Prostate gland (tissue), 2 donors: ENCODE measurements at regions not wholly inside any gene's neighbourhood (a gene's known extent, or its start where the extent isn't known, plus 50 kb on each side); places are given as distances from the start of the nearest gene placed in this dataset.
"Not testable (repeated sequence)": the region's sequence is repeated elsewhere in the genome, so short reads cannot be mapped to it uniquely, and the experiment has no call there.

Experiments used
- POLR2A ChIP-seq: fragments of 450-650 bp; IDR thresholded peaks from one replicate; pipeline ENCODE4 v1.6.1; 2016; ENCODE audit warnings: antibody characterized with exemption, mild to moderate bottlenecking
- POLR2AphosphoS5 ChIP-seq: sonication (generic); formaldehyde crosslinking; IDR thresholded peaks from one replicate; pipeline ENCODE4 v1.6.1; 2017; ENCODE audit warnings: antibody characterized with exemption
- TF ChIP-seq, protein P1 (sequence below), 4 experiments: fragments of 200-600 bp in 2 of 4; fragments of 450-650 bp in 2 of 4; sonication (generic) in 2 of 4; IDR thresholded peaks; 1 replicate in 3 of 4; 2 replicates in 1 of 4; pipeline ENCODE4 v1.5.1; 2016 to 2019; ENCODE audit warnings: antibody characterized with exemption in 4 of 4, mild to moderate bottlenecking in 2 of 4, moderate library complexity in 2 of 4

DNA sequence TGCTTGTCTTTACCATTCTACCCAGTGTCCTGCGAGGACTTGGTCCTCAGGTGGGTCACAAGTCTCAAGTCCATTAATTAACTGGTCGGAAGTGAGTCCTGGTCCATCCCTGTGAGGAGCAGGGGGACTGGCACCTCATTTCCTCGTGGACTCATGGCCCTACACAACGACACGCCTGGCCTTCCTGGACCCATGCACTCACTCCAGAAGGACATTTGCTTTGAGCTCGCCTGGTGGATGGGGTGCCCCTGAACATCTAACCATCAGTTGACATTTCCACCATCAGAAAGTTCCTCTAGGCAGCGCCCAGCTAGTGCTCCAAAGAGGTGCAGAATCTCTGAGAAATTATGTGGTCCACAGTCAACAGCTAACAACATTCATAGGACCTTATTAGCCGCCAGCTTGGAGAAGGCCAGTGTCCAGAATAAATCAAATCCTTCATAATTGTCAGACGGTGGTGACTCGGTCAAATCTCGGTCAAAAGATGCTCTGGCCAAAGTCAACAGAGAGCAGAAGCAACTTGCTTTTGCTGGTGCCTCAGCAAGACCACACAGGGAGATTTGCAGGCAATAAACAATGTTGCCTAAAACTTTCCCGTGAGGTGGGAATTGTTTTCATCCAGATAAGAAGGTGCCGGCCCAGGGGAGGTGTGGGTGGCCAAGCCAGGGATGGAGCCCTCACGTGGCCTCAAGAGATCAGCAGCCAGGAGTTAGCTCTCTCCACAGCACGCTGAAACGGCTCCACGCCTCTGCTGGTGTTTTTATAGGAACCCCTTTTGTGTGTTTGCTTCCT, 119.9 kb upstream of the FAM20C start:
- not testable (repeated sequence) for TF ChIP-seq POLR2A, POLR2AphosphoS5
- TF ChIP-seq, protein P1, sequence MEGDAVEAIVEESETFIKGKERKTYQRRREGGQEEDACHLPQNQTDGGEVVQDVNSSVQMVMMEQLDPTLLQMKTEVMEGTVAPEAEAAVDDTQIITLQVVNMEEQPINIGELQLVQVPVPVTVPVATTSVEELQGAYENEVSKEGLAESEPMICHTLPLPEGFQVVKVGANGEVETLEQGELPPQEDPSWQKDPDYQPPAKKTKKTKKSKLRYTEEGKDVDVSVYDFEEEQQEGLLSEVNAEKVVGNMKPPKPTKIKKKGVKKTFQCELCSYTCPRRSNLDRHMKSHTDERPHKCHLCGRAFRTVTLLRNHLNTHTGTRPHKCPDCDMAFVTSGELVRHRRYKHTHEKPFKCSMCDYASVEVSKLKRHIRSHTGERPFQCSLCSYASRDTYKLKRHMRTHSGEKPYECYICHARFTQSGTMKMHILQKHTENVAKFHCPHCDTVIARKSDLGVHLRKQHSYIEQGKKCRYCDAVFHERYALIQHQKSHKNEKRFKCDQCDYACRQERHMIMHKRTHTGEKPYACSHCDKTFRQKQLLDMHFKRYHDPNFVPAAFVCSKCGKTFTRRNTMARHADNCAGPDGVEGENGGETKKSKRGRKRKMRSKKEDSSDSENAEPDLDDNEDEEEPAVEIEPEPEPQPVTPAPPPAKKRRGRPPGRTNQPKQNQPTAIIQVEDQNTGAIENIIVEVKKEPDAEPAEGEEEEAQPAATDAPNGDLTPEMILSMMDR (IDR thresholded peaks at IDR 0.05) = not testable (repeated sequence)
